Liver (tissue), 8 donors: ENCODE measurements at regions not wholly inside any gene's neighbourhood (a gene's known extent, or its start where the extent isn't known, plus 50 kb on each side); places are given as distances from the start of the nearest gene placed in this dataset.

Experiments used
- DNase-seq: peaks from one replicate; pipeline ENCODE4 v3.0.0-alpha.2; 2017; ENCODE audit warnings: low spot score
- H3K27ac ChIP-seq, 2 donors: one replicate each; pipeline ENCODE4 v1.7.0; 2013; ENCODE audit warnings: inconsistent platforms in 2 of 2, low read length in 2 of 2, control low read depth in 1 of 2, low read depth in 1 of 2, mild to moderate bottlenecking in 1 of 2
- H3K27me3 ChIP-seq, 4 donors: one replicate each; pipeline versions ENCODE4 v1.6.1 to v1.7.0; 2013; ENCODE audit warnings: low read length in 3 of 4, inconsistent platforms in 1 of 4, mild to moderate bottlenecking in 1 of 4, moderate library complexity in 1 of 4; ENCODE audit not compliant: control insufficient read depth in 4 of 4, insufficient read depth in 4 of 4
- H3K36me3 ChIP-seq, 4 donors: one replicate each; pipeline versions ENCODE4 v1.6.1 to v1.7.0; 2013; ENCODE audit warnings: low read length in 3 of 4, mild to moderate bottlenecking in 3 of 4, low read depth in 1 of 4, moderate library complexity in 1 of 4; ENCODE audit not compliant: control insufficient read depth in 4 of 4, insufficient read depth in 3 of 4
- H3K4me1 ChIP-seq, 4 donors: one replicate each; pipeline versions ENCODE4 v1.6.1 to v1.7.0; 2013; ENCODE audit warnings: low read length in 3 of 4, mild to moderate bottlenecking in 3 of 4, moderate library complexity in 1 of 4; ENCODE audit not compliant: control insufficient read depth in 4 of 4, insufficient read depth in 4 of 4
- H3K4me3 ChIP-seq, 3 donors: one replicate each; pipeline versions ENCODE4 v1.6.1 to v1.7.0; 2013; ENCODE audit warnings: low read length in 3 of 3, control low read depth in 1 of 3, low read depth in 1 of 3, mild to moderate bottlenecking in 1 of 3
- H3K9ac ChIP-seq, 2 donors: one replicate each; pipeline ENCODE4 v1.7.0; 2013; ENCODE audit warnings: low read length in 2 of 2, mild to moderate bottlenecking in 2 of 2, moderate library complexity in 2 of 2, control low read depth in 1 of 2, low read depth in 1 of 2
- H3K9me3 ChIP-seq, 4 donors: one replicate each; pipeline versions ENCODE4 v1.6.1 to v1.7.0; 2013; ENCODE audit warnings: low read length in 3 of 4; ENCODE audit not compliant: control insufficient read depth in 4 of 4
- ATF3 ChIP-seq: IDR thresholded peaks from 2 replicates; pipeline ENCODE4 v1.6.1; 2016; ENCODE audit warnings: antibody characterized with exemption
- CTCF ChIP-seq: fragments of 150-350 bp; IDR thresholded peaks from 2 replicates; pipeline ENCODE4 v1.5.1; 2017; ENCODE audit warnings: improper control_type of control experiment, low read depth, low read length; ENCODE audit not compliant: missing input control
- FOXA2 ChIP-seq: IDR thresholded peaks from 2 replicates; pipeline ENCODE4 v1.6.1; 2016; ENCODE audit warnings: antibody characterized with exemption
- GABPA ChIP-seq, 2 donors: IDR thresholded peaks in 1 of 2; conservative IDR thresholded peaks in 1 of 2; 2 replicates each; pipeline ENCODE4 v1.6.1; 2016; ENCODE audit warnings: antibody characterized with exemption in 2 of 2, mild to moderate bottlenecking in 1 of 2, moderate library complexity in 1 of 2
- HNF4A ChIP-seq, 2 donors: conservative IDR thresholded peaks; 2 replicates each; pipeline ENCODE4 v1.6.1; 2016; ENCODE audit warnings: antibody characterized with exemption in 2 of 2, mild to moderate bottlenecking in 2 of 2
- JUND ChIP-seq, 2 donors: IDR thresholded peaks; 2 replicates each; pipeline ENCODE4 v1.6.1; 2016; ENCODE audit warnings: antibody characterized with exemption in 2 of 2
- NR2F2 ChIP-seq: IDR thresholded peaks from 2 replicates; pipeline ENCODE4 v1.6.1; 2016; ENCODE audit warnings: antibody characterized with exemption
- REST ChIP-seq: IDR thresholded peaks from 2 replicates; pipeline ENCODE4 v1.6.1; 2016; ENCODE audit warnings: antibody characterized with exemption, mild to moderate bottlenecking
- RXRA ChIP-seq, 2 donors: IDR thresholded peaks; 2 replicates each; pipeline ENCODE4 v1.6.1; 2017 to 2018; ENCODE audit warnings: antibody characterized with exemption in 2 of 2, mild to moderate bottlenecking in 1 of 2
- SP1 ChIP-seq: IDR thresholded peaks from 2 replicates; pipeline ENCODE4 v1.6.1; 2018; ENCODE audit warnings: antibody characterized with exemption, mild to moderate bottlenecking
- YY1 ChIP-seq: IDR thresholded peaks from 2 replicates; pipeline ENCODE4 v1.6.1; 2016; ENCODE audit warnings: antibody characterized with exemption, mild to moderate bottlenecking
- ZBTB33 ChIP-seq: IDR thresholded peaks from 2 replicates; pipeline ENCODE4 v1.6.1; 2016; ENCODE audit warnings: antibody characterized with exemption
- WGBS: extraction: QIAGEN DNeasy Blood & Tissue Kit; methylation state at CpG from one replicate; pipeline ENCODE4 v1.1.7; 2013; 5-methylcytosine and 5-hydroxymethylcytosine counted together
- donor health status: healthy.
- donor health status: healthy.
- donor health status: healthy.
- donor health status: healthy.
- donor health status: healthy.

GRCh38 chr3:40653878-40654277 is 129.1 kb downstream of the ZNF621 start:
- H3K4me3 ChIP-seq, result no peak overlapping the region
- no peaks in the 10 kb centered on the region for H3K4me1 ChIP-seq
- H3K36me3 ChIP-seq, result no peaks in the 10 kb centered on the region
- no peak for DNase-seq
- no peaks in the 10 kb centered on the region for H3K27me3 ChIP-seq
- 92% methylated on average over 3 of the region's 3 CpGs for WGBS
- no peaks in the 10 kb centered on the region for H3K9me3 ChIP-seq
- no peak for TF ChIP-seq REST
- TF ChIP-seq RXRA (IDR thresholded peaks at IDR 0.05), result no peak
- no peak for TF ChIP-seq ATF3
- TF ChIP-seq FOXA2, result no peak
- no peak for TF ChIP-seq CTCF
- no peak for TF ChIP-seq JUND (IDR thresholded peaks at IDR 0.05)
- TF ChIP-seq GABPA (IDR thresholded peaks at IDR 0.05 in 1 of 2, conservative IDR thresholded peaks at IDR 0.05 in 1 of 2), result no peak
- no peak for TF ChIP-seq NR2F2
- no peak for TF ChIP-seq ZBTB33
- TF ChIP-seq SP1, result no peak
- no peak for TF ChIP-seq YY1
- TF ChIP-seq HNF4A (conservative IDR thresholded peaks at IDR 0.05), result no peak
- no peak overlapping the region for H3K27ac ChIP-seq
- no peak overlapping the region for H3K9ac ChIP-seq

- no peaks in the 10 kb centered on the region for H3K4me1 ChIP-seq
- H3K4me3 ChIP-seq, result no peak overlapping the region
- no peak for TF ChIP-seq SP1
- no peaks in the 10 kb centered on the region for H3K36me3 ChIP-seq
- H3K27me3 ChIP-seq, result no peaks in the 10 kb centered on the region
- no peak for DNase-seq
- WGBS, result 90% methylated on average over 4 of the region's 4 CpGs
- H3K27ac ChIP-seq, result no peak overlapping the region
- H3K9me3 ChIP-seq, result no peaks in the 10 kb centered on the region
- no peak overlapping the region for H3K9ac ChIP-seq
Observed at GRCh38 chr3:40655551-40655950, 130.8 kb downstream of the ZNF621 start.
